ENCODE measurements at regions not wholly inside any gene's neighbourhood (a gene's known extent, or its start where the extent isn't known, plus 50 kb on each side); places are given as distances from the start of the nearest gene placed in this dataset.

GRCh38 chr6:113488061-113488460 is 369.1 kb upstream of the MARCKS start:
- no peak for DNase-seq

- no peak for DNase-seq
Observed at GRCh38 chr6:113488812-113489685, 368.1 kb upstream of the MARCKS start.

- no peak for DNase-seq
Observed at GRCh38 chr6:113489952-113490746, 367.0 kb upstream of the MARCKS start.

GRCh38 chr6:113491376-113491775 is 365.8 kb upstream of the MARCKS start:
- no peak for DNase-seq

- DNase-seq, result no peak
Observed at GRCh38 chr6:113493991-113494390, 363.2 kb upstream of the MARCKS start.

GRCh38 chr6:113495521-113495920 is 361.6 kb upstream of the MARCKS start:
- no peak for DNase-seq

GRCh38 chr6:113496166-113496565 is 361.0 kb upstream of the MARCKS start:
- no peak for DNase-seq

- no peak for DNase-seq
Observed at GRCh38 chr6:113500221-113500620, 356.9 kb upstream of the MARCKS start.

GRCh38 chr6:113505084-113505699 is 352.0 kb upstream of the MARCKS start:
- no peak for DNase-seq

- DNase-seq, result no peak
Observed at GRCh38 chr6:113508249-113508648, 348.9 kb upstream of the MARCKS start.

GRCh38 chr6:113511100-113511499 is 346.0 kb upstream of the MARCKS start:
- no peak for DNase-seq

- DNase-seq, result no peak
Observed at GRCh38 chr6:113512576-113512975, 344.6 kb upstream of the MARCKS start.

GRCh38 chr6:113513086-113513485 is 344.1 kb upstream of the MARCKS start:
- no peak for DNase-seq

- DNase-seq, result no peak
Observed at GRCh38 chr6:113522376-113522775, 334.8 kb upstream of the MARCKS start.

- DNase-seq, result no peak
Observed at GRCh38 chr6:113524826-113525225, 332.3 kb upstream of the MARCKS start.

- no peak for DNase-seq
Observed at GRCh38 chr6:113526553-113526952, 330.6 kb upstream of the MARCKS start.

GRCh38 chr6:113526995-113527394 is 330.1 kb upstream of the MARCKS start:
- no peak for DNase-seq

- no peak for DNase-seq
Observed at GRCh38 chr6:113528111-113528510, 329.0 kb upstream of the MARCKS start.

- DNase-seq, result no peak
Observed at GRCh38 chr6:113529196-113529595, 327.9 kb upstream of the MARCKS start.

- no peak for DNase-seq
Observed at GRCh38 chr6:113529879-113530278, 327.3 kb upstream of the MARCKS start.

- no peak for DNase-seq
Observed at GRCh38 chr6:113530769-113531168, 326.4 kb upstream of the MARCKS start.

- DNase-seq, result no peak
Observed at GRCh38 chr6:113539202-113539601, 317.9 kb upstream of the MARCKS start.

- DNase-seq, result no peak
Observed at GRCh38 chr6:113539623-113540022, 317.5 kb upstream of the MARCKS start.

Data from hindlimb muscle (tissue), 1 donor.